ENCODE measurements at regions not wholly inside any gene's neighbourhood (a gene's known extent, or its start where the extent isn't known, plus 50 kb on each side); places are given as distances from the start of the nearest gene placed in this dataset.

DNA sequence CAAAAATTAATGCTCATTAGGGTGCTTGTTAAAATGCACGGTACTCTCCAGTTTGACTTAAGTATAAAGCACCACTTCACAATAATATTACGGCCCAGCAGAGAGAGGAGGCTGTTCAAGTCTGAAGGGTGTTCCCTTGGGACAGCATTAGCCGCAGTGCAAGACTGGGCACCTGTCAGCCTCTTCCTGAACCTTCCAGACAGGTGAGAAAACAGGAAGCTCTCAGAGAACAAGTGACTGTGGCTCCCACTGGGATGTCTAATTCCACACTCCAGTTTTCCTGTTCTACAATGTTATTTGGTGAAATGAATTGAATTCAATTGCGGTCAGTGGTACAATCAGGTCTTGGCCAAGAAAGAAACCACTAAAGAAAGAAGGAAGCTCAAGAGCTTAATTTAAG, 414.4 kb downstream of the SMARCA1 start:
- Histone ChIP-seq H3K23ac (ENCODE audit: low read length) (no peak overlapping the region), H2BK120ac (ENCODE audit: insufficient read depth, low read length, poor library complexity) (no peak overlapping the region), H3K18ac (ENCODE audit: low read length) (no peak overlapping the region), H3K4me2 (ENCODE audit: low read length) (no peak overlapping the region), H2AFZ (ENCODE audit: insufficient read depth, low read length, poor library complexity) (no peak overlapping the region), H3K36me3 (ENCODE audit: control insufficient read depth in 1 of 2, insufficient read depth in 2 of 2, low read length in 2 of 2) (no peaks in the 10 kb centered on the region), H2AK5ac (ENCODE audit: low read length) (no peak overlapping the region), H3K9ac (ENCODE audit: low read length) (no peak overlapping the region), H3K4me1 (ENCODE audit: control insufficient read depth in 1 of 2, insufficient read depth in 2 of 2, low read length in 2 of 2) (no peaks in the 10 kb centered on the region), H3K4ac (ENCODE audit: low read depth, low read length) (no peak overlapping the region), H3K9me3 (ENCODE audit: insufficient read depth, low read depth, low read length) (no peaks in the 10 kb centered on the region), H3K79me2 (ENCODE audit: control insufficient read depth, insufficient read depth, low read length, poor library complexity) (no peaks in the 10 kb centered on the region), H4K91ac (ENCODE audit: low read depth, low read length) (no peak overlapping the region), H4K8ac (ENCODE audit: low read depth, low read length) (no peak overlapping the region), H4K12ac (ENCODE audit: low read depth, low read length) (no peak overlapping the region), H3K14ac (ENCODE audit: low read length) (no peak overlapping the region), H3K4me3 (ENCODE audit: low read depth, low read length) (no peak overlapping the region), H2BK5ac (ENCODE audit: low read depth, low read length, poor library complexity) (no peak overlapping the region), H2BK12ac (ENCODE audit: low read length) (no peak overlapping the region), H3K79me1 (ENCODE audit: low read length) (no peaks in the 10 kb centered on the region), H3K27me3 (ENCODE audit: insufficient read depth, low read length) (no peaks in the 10 kb centered on the region), H3K27ac (ENCODE audit: low read depth, low read length) (no peak overlapping the region)
- WGBS (ENCODE audit: extremely low coverage, insufficient coverage, insufficient read length) = no CpG with 5 or more reads among the region's 4 CpGs
- DNase-seq = no peak

DNA sequence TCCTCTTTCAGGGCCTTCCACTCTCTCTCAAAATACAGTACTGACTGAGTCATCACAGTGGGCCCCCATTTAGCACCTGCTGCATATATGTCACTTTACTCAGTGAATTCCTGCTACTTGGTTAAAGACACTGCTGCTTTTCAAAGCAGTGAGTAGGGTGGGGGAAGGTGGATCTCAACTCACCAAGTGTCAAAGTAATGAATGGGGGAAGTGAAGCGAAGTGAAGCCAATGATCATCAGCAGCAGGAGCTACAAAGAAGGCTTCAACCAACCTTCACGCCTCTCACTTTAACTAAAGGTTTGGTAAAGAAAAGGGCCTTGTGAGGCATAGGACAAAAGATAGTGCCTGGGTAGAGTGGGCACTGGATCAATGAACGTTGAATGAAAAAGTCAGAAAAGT, 424.1 kb downstream of the SMARCA1 start:
- no peaks in the 10 kb centered on the region for H3K9me3 ChIP-seq (ENCODE audit: insufficient read depth, low read depth, low read length)
- H2AK5ac ChIP-seq (ENCODE audit: low read length) = no peak overlapping the region
- H4K12ac ChIP-seq (ENCODE audit: low read depth, low read length) = no peak overlapping the region
- no peak overlapping the region for H3K9ac ChIP-seq (ENCODE audit: low read length)
- H3K23ac ChIP-seq (ENCODE audit: low read length) = no peak overlapping the region
- H4K91ac ChIP-seq (ENCODE audit: low read depth, low read length) = no peak overlapping the region
- H3K4ac ChIP-seq (ENCODE audit: low read depth, low read length) = no peak overlapping the region
- no peaks in the 10 kb centered on the region for H3K27me3 ChIP-seq (ENCODE audit: insufficient read depth, low read length)
- no peak overlapping the region for H2BK5ac ChIP-seq (ENCODE audit: low read depth, low read length, poor library complexity)
- H3K79me2 ChIP-seq (ENCODE audit: control insufficient read depth, insufficient read depth, low read length, poor library complexity) = no peaks in the 10 kb centered on the region
- no peak overlapping the region for H3K27ac ChIP-seq (ENCODE audit: low read depth, low read length)
- H2BK12ac ChIP-seq (ENCODE audit: low read length) = no peak overlapping the region
- WGBS (ENCODE audit: extremely low coverage, insufficient coverage, insufficient read length) = no CpG with 5 or more reads among the region's 3 CpGs
- no peaks in the 10 kb centered on the region for H3K4me1 ChIP-seq (ENCODE audit: control insufficient read depth in 1 of 2, insufficient read depth in 2 of 2, low read length in 2 of 2)
- H4K8ac ChIP-seq (ENCODE audit: low read depth, low read length) = no peak overlapping the region
- H3K4me3 ChIP-seq (ENCODE audit: low read depth, low read length) = no peak overlapping the region
- no peak overlapping the region for H2AFZ ChIP-seq (ENCODE audit: insufficient read depth, low read length, poor library complexity)
- H2BK120ac ChIP-seq (ENCODE audit: insufficient read depth, low read length, poor library complexity) = no peak overlapping the region
- H3K4me2 ChIP-seq (ENCODE audit: low read length) = no peak overlapping the region
- no peak for DNase-seq
- H3K18ac ChIP-seq (ENCODE audit: low read length) = no peak overlapping the region
- no peak overlapping the region for H3K14ac ChIP-seq (ENCODE audit: low read length)
- no peaks in the 10 kb centered on the region for H3K79me1 ChIP-seq (ENCODE audit: low read length)
- H3K36me3 ChIP-seq (ENCODE audit: control insufficient read depth in 1 of 2, insufficient read depth in 2 of 2, low read length in 2 of 2) = no peaks in the 10 kb centered on the region

DNA sequence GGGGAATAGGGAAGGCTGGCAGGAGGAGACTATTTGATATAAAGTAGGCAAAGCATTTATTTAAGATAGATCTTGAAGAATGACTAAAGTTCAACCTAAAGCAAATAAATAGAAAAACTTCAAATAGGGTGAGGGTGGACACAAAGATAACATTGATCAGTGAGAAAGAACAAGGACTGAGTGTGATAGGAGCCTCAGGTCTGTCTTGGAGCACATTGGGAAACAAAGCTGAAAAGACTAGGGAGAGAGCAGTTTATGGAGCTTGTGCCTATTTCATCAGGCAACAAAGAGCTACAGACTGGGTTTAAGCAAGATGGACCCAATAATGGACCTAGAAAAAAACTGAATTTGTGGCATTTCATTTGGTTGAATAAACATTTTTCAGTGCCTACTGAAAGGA, 425.6 kb downstream of the SMARCA1 start:
- H3K14ac ChIP-seq (ENCODE audit: low read length) = no peak overlapping the region
- no peak overlapping the region for H2BK120ac ChIP-seq (ENCODE audit: insufficient read depth, low read length, poor library complexity)
- no peak overlapping the region for H3K4ac ChIP-seq (ENCODE audit: low read depth, low read length)
- DNase-seq = no peak
- no peak overlapping the region for H2BK5ac ChIP-seq (ENCODE audit: low read depth, low read length, poor library complexity)
- H4K91ac ChIP-seq (ENCODE audit: low read depth, low read length) = no peak overlapping the region
- H3K79me2 ChIP-seq (ENCODE audit: control insufficient read depth, insufficient read depth, low read length, poor library complexity) = no peaks in the 10 kb centered on the region
- no peaks in the 10 kb centered on the region for H3K36me3 ChIP-seq (ENCODE audit: control insufficient read depth in 1 of 2, insufficient read depth in 2 of 2, low read length in 2 of 2)
- no peak overlapping the region for H3K4me3 ChIP-seq (ENCODE audit: low read depth, low read length)
- H3K9ac ChIP-seq (ENCODE audit: low read length) = no peak overlapping the region
- no peak overlapping the region for H3K4me2 ChIP-seq (ENCODE audit: low read length)
- H3K4me1 ChIP-seq (ENCODE audit: control insufficient read depth in 1 of 2, insufficient read depth in 2 of 2, low read length in 2 of 2) = no peaks in the 10 kb centered on the region
- no peak overlapping the region for H3K18ac ChIP-seq (ENCODE audit: low read length)
- H3K27me3 ChIP-seq (ENCODE audit: insufficient read depth, low read length) = no peaks in the 10 kb centered on the region
- no peak overlapping the region for H3K27ac ChIP-seq (ENCODE audit: low read depth, low read length)
- H4K12ac ChIP-seq (ENCODE audit: low read depth, low read length) = no peak overlapping the region
- no peak overlapping the region for H2AK5ac ChIP-seq (ENCODE audit: low read length)
- no peak overlapping the region for H3K23ac ChIP-seq (ENCODE audit: low read length)
- no peak overlapping the region for H2BK12ac ChIP-seq (ENCODE audit: low read length)
- H3K9me3 ChIP-seq (ENCODE audit: insufficient read depth, low read depth, low read length) = no peaks in the 10 kb centered on the region
- H4K8ac ChIP-seq (ENCODE audit: low read depth, low read length) = no peak overlapping the region
- H2AFZ ChIP-seq (ENCODE audit: insufficient read depth, low read length, poor library complexity) = no peak overlapping the region
- no peaks in the 10 kb centered on the region for H3K79me1 ChIP-seq (ENCODE audit: low read length)

DNA sequence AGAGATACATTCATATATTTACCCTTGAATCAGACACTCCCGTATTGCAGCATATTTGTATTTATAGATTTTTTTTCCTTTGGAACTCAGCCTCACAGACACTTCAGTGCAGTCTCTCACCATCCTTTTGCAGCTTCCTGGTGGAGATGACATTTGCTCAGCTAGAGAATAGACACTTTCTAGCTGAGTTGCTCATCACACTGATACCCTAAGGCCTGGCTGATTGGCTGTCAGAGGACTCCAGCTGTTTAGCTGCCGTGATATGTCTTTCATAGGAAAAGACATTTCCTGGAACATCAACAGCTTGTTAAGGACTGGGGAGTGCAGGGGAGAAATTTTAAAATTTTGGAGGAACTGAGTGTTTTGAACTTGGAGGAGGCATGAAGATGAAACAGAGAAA, 429.6 kb downstream of the SMARCA1 start:
- Histone ChIP-seq H3K4ac (ENCODE audit: low read depth, low read length) (no peak overlapping the region), H3K4me3 (ENCODE audit: low read depth, low read length) (no peak overlapping the region), H3K79me1 (ENCODE audit: low read length) (no peaks in the 10 kb centered on the region), H4K91ac (ENCODE audit: low read depth, low read length) (no peak overlapping the region), H2BK120ac (ENCODE audit: insufficient read depth, low read length, poor library complexity) (no peak overlapping the region), H3K36me3 (ENCODE audit: control insufficient read depth in 1 of 2, insufficient read depth in 2 of 2, low read length in 2 of 2) (no peaks in the 10 kb centered on the region), H3K9me3 (ENCODE audit: insufficient read depth, low read depth, low read length) (no peaks in the 10 kb centered on the region), H3K9ac (ENCODE audit: low read length) (no peak overlapping the region), H4K8ac (ENCODE audit: low read depth, low read length) (no peak overlapping the region), H3K27me3 (ENCODE audit: insufficient read depth, low read length) (no peaks in the 10 kb centered on the region), H3K4me1 (ENCODE audit: control insufficient read depth in 1 of 2, insufficient read depth in 2 of 2, low read length in 2 of 2) (no peaks in the 10 kb centered on the region), H3K27ac (ENCODE audit: low read depth, low read length) (no peak overlapping the region), H4K12ac (ENCODE audit: low read depth, low read length) (no peak overlapping the region), H2BK12ac (ENCODE audit: low read length) (no peak overlapping the region), H3K14ac (ENCODE audit: low read length) (no peak overlapping the region), H2AFZ (ENCODE audit: insufficient read depth, low read length, poor library complexity) (no peak overlapping the region), H3K18ac (ENCODE audit: low read length) (no peak overlapping the region), H3K79me2 (ENCODE audit: control insufficient read depth, insufficient read depth, low read length, poor library complexity) (no peaks in the 10 kb centered on the region), H3K4me2 (ENCODE audit: low read length) (no peak overlapping the region), H2AK5ac (ENCODE audit: low read length) (no peak overlapping the region), H2BK5ac (ENCODE audit: low read depth, low read length, poor library complexity) (no peak overlapping the region), H3K23ac (ENCODE audit: low read length) (no peak overlapping the region)
- no peak for DNase-seq
- WGBS (ENCODE audit: extremely low coverage, insufficient coverage, insufficient read length) = no CpG with 5 or more reads among the region's 2 CpGs

DNA sequence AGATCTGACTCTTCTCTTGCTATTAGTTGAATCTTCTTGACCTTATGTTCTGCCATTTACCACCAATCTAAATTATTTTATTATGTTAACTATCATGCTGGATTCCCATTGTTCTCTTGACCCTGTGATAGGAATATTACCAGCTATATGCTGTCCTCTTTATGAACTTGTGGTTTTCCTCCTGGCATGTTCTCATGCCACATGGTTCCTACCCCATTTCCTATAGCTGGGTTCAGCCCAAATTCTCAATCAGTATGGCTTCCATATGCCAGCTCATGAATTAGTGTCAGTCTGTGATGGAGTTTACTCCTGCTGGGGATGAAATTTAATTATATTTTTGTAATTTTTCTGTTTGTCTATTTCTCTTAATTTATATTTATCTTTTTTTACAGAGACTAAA, 430.5 kb downstream of the SMARCA1 start:
- Histone ChIP-seq H3K4me2 (ENCODE audit: low read length) (no peak overlapping the region), H2AFZ (ENCODE audit: insufficient read depth, low read length, poor library complexity) (no peak overlapping the region), H3K4ac (ENCODE audit: low read depth, low read length) (no peak overlapping the region), H2AK5ac (ENCODE audit: low read length) (no peak overlapping the region), H3K9me3 (ENCODE audit: insufficient read depth, low read depth, low read length) (no peaks in the 10 kb centered on the region), H2BK120ac (ENCODE audit: insufficient read depth, low read length, poor library complexity) (no peak overlapping the region), H3K14ac (ENCODE audit: low read length) (no peak overlapping the region), H3K18ac (ENCODE audit: low read length) (no peak overlapping the region), H2BK5ac (ENCODE audit: low read depth, low read length, poor library complexity) (no peak overlapping the region), H3K36me3 (ENCODE audit: control insufficient read depth in 1 of 2, insufficient read depth in 2 of 2, low read length in 2 of 2) (no peaks in the 10 kb centered on the region), H4K12ac (ENCODE audit: low read depth, low read length) (no peak overlapping the region), H3K79me2 (ENCODE audit: control insufficient read depth, insufficient read depth, low read length, poor library complexity) (no peaks in the 10 kb centered on the region), H4K91ac (ENCODE audit: low read depth, low read length) (no peak overlapping the region), H3K4me1 (ENCODE audit: control insufficient read depth in 1 of 2, insufficient read depth in 2 of 2, low read length in 2 of 2) (no peaks in the 10 kb centered on the region), H3K4me3 (ENCODE audit: low read depth, low read length) (no peak overlapping the region), H3K23ac (ENCODE audit: low read length) (no peak overlapping the region), H3K79me1 (ENCODE audit: low read length) (no peaks in the 10 kb centered on the region), H3K9ac (ENCODE audit: low read length) (no peak overlapping the region), H4K8ac (ENCODE audit: low read depth, low read length) (no peak overlapping the region), H2BK12ac (ENCODE audit: low read length) (no peak overlapping the region), H3K27ac (ENCODE audit: low read depth, low read length) (no peak overlapping the region), H3K27me3 (ENCODE audit: insufficient read depth, low read length) (no peaks in the 10 kb centered on the region)
- no peak for DNase-seq
